SU-DHL-6 (cell line): ENCODE measurements at regions not wholly inside any gene's neighbourhood (a gene's known extent, or its start where the extent isn't known, plus 50 kb on each side); places are given as distances from the start of the nearest gene placed in this dataset.

Source experiments
- H2AFZ ChIP-seq: fragments of 200-600 bp; sonication (generic); 2 replicates; pipeline ENCODE4 v1.6.1; 2014; ENCODE audit warnings: low read depth, mild to moderate bottlenecking, moderate library complexity, mixed read lengths, antibody characterized with exemption, low read length; ENCODE audit not compliant: severe bottlenecking
- H3F3A ChIP-seq: fragments of 200-600 bp; shearing (Covaris generic); 2 replicates; pipeline ENCODE4 v1.6.0; 2016; ENCODE audit warnings: antibody characterized with exemption, mild to moderate bottlenecking; ENCODE audit not compliant: insufficient read depth
- H3K27ac ChIP-seq: fragments of 200-600 bp; sonication (generic); 2 replicates; pipeline ENCODE4 v1.5.1; 2016; ENCODE audit warnings: low read depth, mild to moderate bottlenecking, low read length, moderate library complexity, mixed read lengths
- H3K27me3 ChIP-seq: fragments of 200-600 bp; sonication (generic), shearing (Covaris generic); 2 replicates; pipeline ENCODE4 v1.6.0; 2014; ENCODE audit warnings: mild to moderate bottlenecking, low read length
- H3K36me3 ChIP-seq: fragments of 200-600 bp; sonication (generic); 2 replicates; pipeline ENCODE4 v1.6.1; 2014; ENCODE audit warnings: mild to moderate bottlenecking, low read length, mixed read lengths
- H3K4me2 ChIP-seq: fragments of 300-600, 200-600 bp; shearing (Covaris generic), sonication (generic); 2 replicates; pipeline ENCODE4 v1.6.0; 2014; ENCODE audit warnings: low read length, low read depth, mild to moderate bottlenecking; ENCODE audit not compliant: poor library complexity, severe bottlenecking
- H3K4me3 ChIP-seq: fragments of 200-600 bp; sonication (generic); 2 replicates; pipeline ENCODE4 v1.5.1; 2014; ENCODE audit warnings: antibody characterized with exemption, low read length, mild to moderate bottlenecking, mixed read lengths; ENCODE audit not compliant: insufficient read depth, poor library complexity, severe bottlenecking
- H3K79me2 ChIP-seq: fragments of 200-600 bp; sonication (generic); 2 replicates; pipeline ENCODE4 v1.6.1; 2014; ENCODE audit warnings: mild to moderate bottlenecking, low read length, moderate library complexity; ENCODE audit not compliant: insufficient read depth
- H3K9ac ChIP-seq: fragments of 200-600 bp; sonication (generic); 2 replicates; pipeline ENCODE4 v1.7.0; 2014; ENCODE audit warnings: mild to moderate bottlenecking, low read length
- H3K9me2 ChIP-seq: fragments of 200-600 bp; sonication (generic); replicated peaks from 2 replicates; pipeline ENCODE4 v1.6.1; 2014; ENCODE audit warnings: low read length; ENCODE audit not compliant: insufficient read depth
- H3K9me3 ChIP-seq: fragments of 200-600 bp; sonication (generic); 2 replicates; pipeline ENCODE4 v1.6.1; 2014; ENCODE audit warnings: low read length, mixed read lengths; ENCODE audit not compliant: insufficient read depth
- H4K20me1 ChIP-seq: fragments of 200-600 bp; sonication (generic); 2 replicates; pipeline ENCODE4 v1.6.1; 2014; ENCODE audit warnings: low read depth, mild to moderate bottlenecking, antibody characterized with exemption, low read length, moderate library complexity, mixed read lengths
- EZH2phosphoT487 ChIP-seq: fragments of 200-600 bp; sonication (generic), shearing (Covaris generic); conservative IDR thresholded peaks from 2 replicates; pipeline ENCODE4 v1.6.1; 2018; ENCODE audit warnings: mild to moderate bottlenecking, antibody characterized with exemption, low read length, moderate library complexity, mixed read lengths
- TF ChIP-seq, protein P1 (sequence below): fragments of 200-600 bp; sonication (generic); IDR thresholded peaks from one replicate; pipeline ENCODE4 v1.5.1; 2017; ENCODE audit warnings: antibody characterized with exemption, mild to moderate bottlenecking, low read length, moderate library complexity; ENCODE audit not compliant: insufficient read depth, poor library complexity, severe bottlenecking

DNA sequence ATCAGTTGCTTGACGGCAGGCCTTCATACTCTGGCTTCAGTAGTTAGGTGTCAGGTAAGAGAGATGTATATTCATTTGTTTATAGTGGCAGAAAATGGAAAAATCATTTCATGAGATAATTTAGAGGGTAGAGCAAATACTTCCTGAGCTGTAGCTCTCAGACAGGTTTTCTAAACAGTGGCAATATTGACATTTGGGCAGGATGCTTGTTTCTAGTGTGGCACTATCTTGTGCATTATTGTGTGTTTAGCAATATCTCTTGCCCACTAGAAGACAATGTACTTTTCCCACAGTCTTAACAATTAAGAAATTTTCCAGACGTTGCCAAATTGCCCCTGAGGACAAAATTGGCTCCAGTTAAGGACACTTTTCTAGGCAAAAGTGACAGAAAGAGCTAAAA is 1143.1 kb downstream of the PLA2G4A start:
- Histone ChIP-seq H3K36me3 (no peaks in the 10 kb centered on the region), H3K4me2 (no peak overlapping the region), H3K9ac (no peak overlapping the region), H3K27ac (no peak overlapping the region), H3F3A (no peaks in the 10 kb centered on the region), H3K4me3 (no peak overlapping the region), H3K9me2 (no peaks in the 10 kb centered on the region), H3K79me2 (no peaks in the 10 kb centered on the region), H4K20me1 (no peaks in the 10 kb centered on the region), H3K9me3 (no peaks in the 10 kb centered on the region), H2AFZ (peak overlapping the region; percentile 43), H3K27me3 (no peaks in the 10 kb centered on the region)
- no peak for TF ChIP-seq EZH2phosphoT487
- TF ChIP-seq, protein P1, sequence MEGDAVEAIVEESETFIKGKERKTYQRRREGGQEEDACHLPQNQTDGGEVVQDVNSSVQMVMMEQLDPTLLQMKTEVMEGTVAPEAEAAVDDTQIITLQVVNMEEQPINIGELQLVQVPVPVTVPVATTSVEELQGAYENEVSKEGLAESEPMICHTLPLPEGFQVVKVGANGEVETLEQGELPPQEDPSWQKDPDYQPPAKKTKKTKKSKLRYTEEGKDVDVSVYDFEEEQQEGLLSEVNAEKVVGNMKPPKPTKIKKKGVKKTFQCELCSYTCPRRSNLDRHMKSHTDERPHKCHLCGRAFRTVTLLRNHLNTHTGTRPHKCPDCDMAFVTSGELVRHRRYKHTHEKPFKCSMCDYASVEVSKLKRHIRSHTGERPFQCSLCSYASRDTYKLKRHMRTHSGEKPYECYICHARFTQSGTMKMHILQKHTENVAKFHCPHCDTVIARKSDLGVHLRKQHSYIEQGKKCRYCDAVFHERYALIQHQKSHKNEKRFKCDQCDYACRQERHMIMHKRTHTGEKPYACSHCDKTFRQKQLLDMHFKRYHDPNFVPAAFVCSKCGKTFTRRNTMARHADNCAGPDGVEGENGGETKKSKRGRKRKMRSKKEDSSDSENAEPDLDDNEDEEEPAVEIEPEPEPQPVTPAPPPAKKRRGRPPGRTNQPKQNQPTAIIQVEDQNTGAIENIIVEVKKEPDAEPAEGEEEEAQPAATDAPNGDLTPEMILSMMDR, result no peak

DNA sequence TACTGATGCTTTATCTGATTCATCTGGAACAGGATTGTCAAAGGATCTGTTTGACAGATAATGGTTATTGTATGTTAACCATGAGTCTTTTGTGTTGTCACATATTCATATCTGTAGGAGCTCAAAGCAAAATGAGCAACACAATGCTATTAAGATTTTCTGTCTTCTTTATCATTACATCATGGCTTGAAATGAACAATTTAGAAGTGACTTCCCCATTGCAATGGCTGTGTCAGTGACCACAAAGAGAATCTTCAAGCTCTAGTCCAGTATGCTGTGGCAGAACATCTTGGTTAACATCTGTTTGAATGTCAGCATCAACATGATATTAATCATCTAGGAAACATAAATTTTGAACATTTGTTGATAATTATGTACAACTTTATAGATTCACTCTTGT is 1148.5 kb downstream of the PLA2G4A start:
- Histone ChIP-seq H4K20me1 (no peaks in the 10 kb centered on the region), H3K36me3 (no peaks in the 10 kb centered on the region), H3K27me3 (no peaks in the 10 kb centered on the region), H3K9me3 (no peaks in the 10 kb centered on the region), H3K4me2 (no peak overlapping the region), H3K9ac (no peak overlapping the region), H3K27ac (no peak overlapping the region), H3F3A (no peaks in the 10 kb centered on the region), H3K79me2 (no peaks in the 10 kb centered on the region), H3K4me3 (no peak overlapping the region), H3K9me2 (no peaks in the 10 kb centered on the region), H2AFZ (no peak overlapping the region)
- TF ChIP-seq, protein P1, result no peak
- no peak for TF ChIP-seq EZH2phosphoT487

DNA sequence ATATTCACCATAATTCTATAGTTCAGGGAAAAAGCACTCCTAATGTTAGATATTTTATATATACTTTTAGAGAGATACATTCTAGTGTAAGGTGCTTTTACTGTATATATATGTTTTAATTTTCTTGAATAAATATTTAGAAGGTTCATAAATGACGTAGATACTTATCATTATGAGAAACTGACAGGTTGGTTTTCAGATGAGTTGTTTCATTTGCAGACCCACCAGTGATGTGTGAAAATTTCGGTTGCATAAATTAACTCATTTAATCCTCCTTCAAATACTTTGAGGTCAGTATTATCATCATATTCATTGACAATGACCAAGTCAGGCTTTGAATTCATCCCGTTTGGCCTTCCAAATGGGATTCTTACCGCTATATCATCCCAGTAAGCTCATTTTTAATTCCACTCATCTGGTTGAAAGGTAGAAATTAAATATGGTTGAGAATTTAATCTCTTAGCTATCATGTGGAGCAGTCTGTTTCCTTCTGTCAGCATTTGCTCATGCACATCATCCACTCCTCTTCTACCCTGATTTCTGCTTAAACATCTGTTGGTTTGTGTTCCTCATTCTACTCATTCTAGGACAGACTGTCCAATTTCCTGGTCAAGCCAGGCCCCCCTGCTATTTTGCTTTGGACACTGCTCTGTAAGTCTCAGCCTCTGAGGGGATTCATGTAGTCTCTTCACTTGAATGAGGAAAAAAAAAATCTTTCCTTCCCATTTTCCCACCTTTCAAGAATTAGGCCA is 1156.6 kb downstream of the PLA2G4A start:
- Histone ChIP-seq H3K27ac (no peak overlapping the region), H3K36me3 (no peaks in the 10 kb centered on the region), H3K4me3 (no peak overlapping the region), H3K27me3 (no peaks in the 10 kb centered on the region), H3K9me3 (no peaks in the 10 kb centered on the region), H3K9ac (no peak overlapping the region), H3F3A (no peaks in the 10 kb centered on the region), H3K4me2 (no peak overlapping the region), H4K20me1 (no peaks in the 10 kb centered on the region), H2AFZ (peak overlapping the region; percentile 54), H3K9me2 (0 out of 2 replicates have a peak, but pooled peaks cover 4% of the 10 kb centered on the region), H3K79me2 (no peaks in the 10 kb centered on the region)
- no peak for TF ChIP-seq EZH2phosphoT487
- TF ChIP-seq, protein P1, result no peak
